Testis (tissue), 2 donors: ENCODE measurements at regions not wholly inside any gene's neighbourhood (a gene's known extent, or its start where the extent isn't known, plus 50 kb on each side); places are given as distances from the start of the nearest gene placed in this dataset.

Experiments used
- DNase-seq: peaks from one replicate; pipeline ENCODE4 v3.0.0-alpha.2; 2019
- H3K27ac ChIP-seq, 2 donors: fragments of 200-600 bp; sonication (generic); one replicate each; pipeline ENCODE4 v1.5.1; 2019
- H3K27me3 ChIP-seq: fragments of 200-600 bp; sonication (generic); one replicate; pipeline ENCODE4 v1.5.1; 2019
- H3K36me3 ChIP-seq: fragments of 200-600 bp; sonication (generic); one replicate; pipeline ENCODE4 v1.5.1; 2017; ENCODE audit warnings: low read depth; ENCODE audit errors: missing control alignments
- H3K4me1 ChIP-seq: fragments of 200-600 bp; sonication (generic); one replicate; pipeline ENCODE4 v1.5.1; 2019
- H3K4me3 ChIP-seq, 2 donors: fragments of 200-600 bp; sonication (generic); one replicate each; pipeline ENCODE4 v1.5.1; 2017 to 2019
- H3K9me3 ChIP-seq: fragments of 200-600 bp; sonication (generic); one replicate; pipeline ENCODE4 v1.5.1; 2017
- POLR2A ChIP-seq: fragments of 450-650 bp; IDR thresholded peaks from one replicate; pipeline ENCODE4 v1.6.1; 2017; ENCODE audit warnings: antibody characterized with exemption, mild to moderate bottlenecking, moderate library complexity
- WGBS, 2 donors: methylation state at CpG; one replicate each; pipeline ENCODE4 v1.1.5; 2018; 5-methylcytosine and 5-hydroxymethylcytosine counted together
- intact Hi-C: fragments of 100-400 bp; cut with DNase I; formaldehyde crosslinking; loops from one replicate; pipeline ENCODE4 v1.15.1; 2023; ENCODE audit warnings: low total_unique reads
- TF ChIP-seq, protein P1 (sequence below), 3 experiments: fragments of 450-650 bp in 2 of 3; fragments of 200-600 bp in 1 of 3; sonication (generic) in 1 of 3; IDR thresholded peaks; one replicate each; pipeline ENCODE4 v1.5.1; 2016 to 2019; ENCODE audit warnings: antibody characterized with exemption in 3 of 3, mild to moderate bottlenecking in 2 of 3, moderate library complexity in 1 of 3

GRCh38 chr13:19283836-19284235, 102.2 kb upstream of the TUBA3C start:
- H3K4me3 ChIP-seq, result no peak overlapping the region
- WGBS, 2 donors, result 50 to 53% methylated on average over 1 of the region's 1 CpG
- H3K27me3 ChIP-seq, result no peaks in the 10 kb centered on the region
- H3K27ac ChIP-seq, result no peak overlapping the region
- H3K9me3 ChIP-seq, result no peaks in the 10 kb centered on the region
- H3K4me1 ChIP-seq, result no peaks in the 10 kb centered on the region
- intact Hi-C loops, result no loop called here
- TF ChIP-seq, protein P1, sequence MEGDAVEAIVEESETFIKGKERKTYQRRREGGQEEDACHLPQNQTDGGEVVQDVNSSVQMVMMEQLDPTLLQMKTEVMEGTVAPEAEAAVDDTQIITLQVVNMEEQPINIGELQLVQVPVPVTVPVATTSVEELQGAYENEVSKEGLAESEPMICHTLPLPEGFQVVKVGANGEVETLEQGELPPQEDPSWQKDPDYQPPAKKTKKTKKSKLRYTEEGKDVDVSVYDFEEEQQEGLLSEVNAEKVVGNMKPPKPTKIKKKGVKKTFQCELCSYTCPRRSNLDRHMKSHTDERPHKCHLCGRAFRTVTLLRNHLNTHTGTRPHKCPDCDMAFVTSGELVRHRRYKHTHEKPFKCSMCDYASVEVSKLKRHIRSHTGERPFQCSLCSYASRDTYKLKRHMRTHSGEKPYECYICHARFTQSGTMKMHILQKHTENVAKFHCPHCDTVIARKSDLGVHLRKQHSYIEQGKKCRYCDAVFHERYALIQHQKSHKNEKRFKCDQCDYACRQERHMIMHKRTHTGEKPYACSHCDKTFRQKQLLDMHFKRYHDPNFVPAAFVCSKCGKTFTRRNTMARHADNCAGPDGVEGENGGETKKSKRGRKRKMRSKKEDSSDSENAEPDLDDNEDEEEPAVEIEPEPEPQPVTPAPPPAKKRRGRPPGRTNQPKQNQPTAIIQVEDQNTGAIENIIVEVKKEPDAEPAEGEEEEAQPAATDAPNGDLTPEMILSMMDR (IDR thresholded peaks at IDR 0.05), result no peak
- TF ChIP-seq POLR2A, result no peak
- no peak for DNase-seq
- no peaks in the 10 kb centered on the region for H3K36me3 ChIP-seq

DNA sequence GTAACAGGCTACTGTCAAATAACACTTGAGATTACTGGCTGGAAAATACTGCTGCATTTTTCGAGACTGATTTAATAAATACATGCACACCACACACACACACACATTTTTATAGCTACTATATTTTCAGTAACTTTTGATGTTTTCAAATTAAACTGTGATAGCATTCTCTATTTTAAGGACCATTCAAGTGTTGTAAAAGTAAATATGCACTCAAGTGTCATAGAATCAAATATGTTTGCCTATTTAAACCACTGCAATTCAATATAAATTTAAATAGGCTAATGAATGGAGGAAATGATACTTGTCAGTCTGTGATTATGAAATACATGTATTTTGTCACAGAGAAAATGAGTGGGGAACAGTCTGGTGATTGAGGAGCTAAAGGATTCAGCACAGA, 86.7 kb upstream of the TUBA3C start:
- Histone ChIP-seq H3K27ac (no peak overlapping the region), H3K4me1 (no peaks in the 10 kb centered on the region), H3K4me3 (no peak overlapping the region), H3K27me3 (no peaks in the 10 kb centered on the region), H3K9me3 (no peaks in the 10 kb centered on the region), H3K36me3 (no peaks in the 10 kb centered on the region)
- intact Hi-C loops, result no loop called here
- no peak for TF ChIP-seq POLR2A
- TF ChIP-seq, protein P1 (IDR thresholded peaks at IDR 0.05), result no peak
- 3 to 39% methylated on average over 1 of the region's 1 CpG for WGBS, 2 donors
- DNase-seq, result no peak

DNA sequence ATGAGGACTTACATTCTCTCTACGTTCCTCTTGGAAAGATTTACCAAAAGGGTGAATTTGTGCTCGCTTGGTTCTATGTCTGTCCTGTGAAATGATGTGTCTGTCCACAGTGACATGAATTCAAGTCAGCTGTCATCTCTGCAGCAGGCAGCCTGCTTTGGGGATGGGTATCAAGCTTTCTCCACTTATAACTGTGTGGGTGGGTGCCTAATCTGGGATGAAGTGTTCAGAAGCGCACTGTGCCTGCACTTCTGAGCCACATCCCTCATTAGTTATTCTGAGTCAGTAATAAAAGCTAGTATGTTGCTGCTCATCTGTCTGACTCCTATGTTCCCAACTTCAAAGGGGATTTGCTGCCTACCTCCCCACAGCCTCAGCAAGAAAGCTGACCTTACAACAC, 86.1 kb upstream of the TUBA3C start:
- WGBS, 2 donors, result 76 to 84% methylated on average over 3 of the region's 3 CpGs

DNA sequence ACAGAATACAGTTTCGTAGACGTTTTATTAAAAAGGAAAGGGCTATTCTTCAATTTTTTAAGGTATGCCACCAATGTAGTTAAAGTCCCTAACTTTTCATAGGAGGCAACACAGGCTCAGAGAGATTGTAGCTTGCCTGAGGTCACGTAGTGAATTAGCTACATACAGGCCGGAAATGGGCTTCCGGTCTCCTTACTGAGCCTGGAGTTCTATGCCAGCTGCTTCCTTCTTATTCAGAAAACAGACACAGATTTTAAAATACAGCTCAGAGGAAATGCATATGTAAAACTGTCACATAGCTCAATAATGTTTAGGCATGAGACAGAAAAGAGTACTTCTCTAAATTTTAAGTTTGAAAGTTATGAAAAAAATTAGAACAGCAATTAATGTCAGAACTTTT, 85.4 kb upstream of the TUBA3C start:
- no peak for DNase-seq
- Histone ChIP-seq H3K27me3 (no peaks in the 10 kb centered on the region), H3K9me3 (no peaks in the 10 kb centered on the region), H3K36me3 (no peaks in the 10 kb centered on the region), H3K4me1 (no peaks in the 10 kb centered on the region), H3K4me3 (no peak overlapping the region), H3K27ac (no peak overlapping the region)
- intact Hi-C loops, result no loop called here
- TF ChIP-seq POLR2A, result no peak
- TF ChIP-seq, protein P1 (IDR thresholded peaks at IDR 0.05), result no peak
- 79 to 80% methylated on average over 5 of the region's 5 CpGs for WGBS, 2 donors

More for the DNA sequence above, 86.1 kb upstream of the TUBA3C start:
- Histone ChIP-seq H3K27me3 (no peaks in the 10 kb centered on the region), H3K4me1 (no peaks in the 10 kb centered on the region), H3K9me3 (no peaks in the 10 kb centered on the region), H3K27ac (no peak overlapping the region), H3K4me3 (no peak overlapping the region), H3K36me3 (no peaks in the 10 kb centered on the region)
- DNase-seq, result no peak
- no peak for TF ChIP-seq POLR2A
- TF ChIP-seq, protein P1 (IDR thresholded peaks at IDR 0.05), result no peak
- intact Hi-C loops, result no loop called here

DNA sequence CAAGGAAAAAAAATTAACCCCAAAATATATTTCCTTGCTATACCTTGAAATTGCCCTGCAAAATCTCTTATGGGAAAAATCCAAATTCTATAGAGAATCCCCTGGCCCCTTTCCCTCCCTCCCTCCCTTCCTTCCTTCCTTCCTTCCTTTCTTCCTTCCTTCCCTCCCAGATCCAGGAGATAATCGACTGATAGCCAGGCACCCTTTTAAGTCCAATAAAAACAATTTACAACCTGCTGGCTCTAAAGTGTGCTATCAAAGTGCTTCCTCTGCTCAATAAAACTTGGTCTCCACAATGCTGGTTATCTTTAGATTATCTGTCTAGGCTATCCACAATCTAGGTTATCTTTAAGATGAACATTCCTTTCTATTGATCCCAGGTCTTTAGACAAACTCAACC, 83.1 kb upstream of the TUBA3C start:
- no peak for TF ChIP-seq POLR2A
- TF ChIP-seq, protein P1 (IDR thresholded peaks at IDR 0.05), result no peak
- H3K9me3 ChIP-seq, result no peaks in the 10 kb centered on the region
- no peak for DNase-seq
- whole genome bisulfite sequencing, 2 donors, result 44 to 47% methylated on average over 1 of the region's 1 CpG
- H3K27ac ChIP-seq, result no peak overlapping the region
- no peaks in the 10 kb centered on the region for H3K36me3 ChIP-seq
- H3K4me3 ChIP-seq, result no peak overlapping the region
- intact Hi-C loops, result no loop called here
- no peaks in the 10 kb centered on the region for H3K4me1 ChIP-seq
- no peaks in the 10 kb centered on the region for H3K27me3 ChIP-seq
